Kidney glomerular epithelial cell (primary cell): ENCODE measurements at regions not wholly inside any gene's neighbourhood (a gene's known extent, or its start where the extent isn't known, plus 50 kb on each side); places are given as distances from the start of the nearest gene placed in this dataset.
"Not testable (repeated sequence)": the region's sequence is repeated elsewhere in the genome, so short reads cannot be mapped to it uniquely, and the experiment has no call there.

Experiments used
- DNase-seq: peaks from one replicate; lab custom pipeline; 2025; lab: John Stamatoyannopoulos, UW

- DNase-seq, result no peak
These were observed 381.4 kb upstream of the PODXL start for GRCh38 chr7:131937868-131938267.

GRCh38 chr7:131935180-131935579 is 378.8 kb upstream of the PODXL start:
- no peak for DNase-seq

DNA sequence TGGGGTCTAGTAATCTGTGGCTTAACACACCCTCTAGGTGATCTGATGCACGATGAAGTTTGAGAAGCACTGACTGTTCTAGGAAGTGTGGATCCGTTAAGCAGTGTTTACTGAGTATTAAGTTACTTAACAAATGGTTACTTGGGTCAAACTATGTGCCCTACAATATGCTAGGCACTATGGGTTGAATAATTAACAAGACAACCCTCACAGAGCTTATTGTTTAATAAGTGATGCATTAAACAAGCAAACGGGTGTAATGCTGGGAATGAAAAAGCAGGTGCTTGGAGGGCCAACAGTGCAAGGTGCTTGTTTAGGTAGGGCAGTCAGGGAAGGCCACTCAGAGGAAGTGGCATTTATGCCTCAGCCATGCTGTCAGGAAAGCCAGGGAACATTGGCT is 378.0 kb upstream of the PODXL start:
- DNase-seq, result no peak

- no peak for DNase-seq
These were observed 377.4 kb upstream of the PODXL start for GRCh38 chr7:131933751-131934289.

DNA sequence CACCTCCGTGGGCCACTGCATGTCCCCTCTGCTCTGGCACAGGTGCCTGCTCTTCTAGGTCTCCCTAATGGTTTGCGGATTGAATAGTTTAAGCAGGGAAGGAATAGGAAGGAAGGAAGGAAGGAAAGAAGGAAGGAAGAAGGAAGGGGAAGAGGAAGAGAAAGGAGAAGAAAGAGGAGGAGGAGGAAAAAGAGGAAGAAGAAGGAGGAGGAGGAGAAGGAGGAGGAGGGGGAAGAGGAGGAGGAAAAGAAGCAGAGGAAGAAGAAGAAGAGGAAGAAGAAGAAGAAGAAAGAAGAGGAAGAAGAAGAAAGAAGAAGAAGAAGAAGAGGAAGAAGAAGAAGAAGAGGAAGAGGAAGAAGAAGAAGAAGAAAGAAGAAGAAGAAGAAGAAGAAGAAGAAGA is 376.8 kb upstream of the PODXL start:
- DNase-seq, result not testable (repeated sequence)

- no peak for DNase-seq
These were observed 375.8 kb upstream of the PODXL start for GRCh38 chr7:131932271-131932670.

- DNase-seq, result no peak
These were observed 374.9 kb upstream of the PODXL start for GRCh38 chr7:131931370-131931769.

DNA sequence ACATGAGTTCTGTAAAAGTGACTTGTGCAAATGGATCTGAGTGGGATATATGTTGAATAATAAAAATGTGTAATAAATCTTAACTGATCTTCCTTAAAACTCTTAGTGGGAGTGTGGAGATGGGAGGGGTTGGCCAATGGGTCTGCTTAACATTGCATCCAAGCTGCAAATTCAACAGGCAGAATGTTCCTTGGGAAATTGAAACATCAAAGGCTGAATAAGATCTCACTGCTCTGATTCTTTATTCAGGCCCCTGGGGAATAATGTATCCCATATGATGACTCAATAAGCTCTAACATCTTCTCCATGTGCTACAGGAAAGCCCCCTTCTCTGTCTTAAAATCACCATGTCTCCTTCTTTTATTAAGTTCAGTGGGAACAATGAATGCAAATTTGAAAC is 373.2 kb upstream of the PODXL start:
- no peak for DNase-seq

- no peak for DNase-seq
These were observed 371.5 kb upstream of the PODXL start for GRCh38 chr7:131927770-131928423.

GRCh38 chr7:131925636-131926035 is 369.2 kb upstream of the PODXL start:
- DNase-seq, result no peak

DNA sequence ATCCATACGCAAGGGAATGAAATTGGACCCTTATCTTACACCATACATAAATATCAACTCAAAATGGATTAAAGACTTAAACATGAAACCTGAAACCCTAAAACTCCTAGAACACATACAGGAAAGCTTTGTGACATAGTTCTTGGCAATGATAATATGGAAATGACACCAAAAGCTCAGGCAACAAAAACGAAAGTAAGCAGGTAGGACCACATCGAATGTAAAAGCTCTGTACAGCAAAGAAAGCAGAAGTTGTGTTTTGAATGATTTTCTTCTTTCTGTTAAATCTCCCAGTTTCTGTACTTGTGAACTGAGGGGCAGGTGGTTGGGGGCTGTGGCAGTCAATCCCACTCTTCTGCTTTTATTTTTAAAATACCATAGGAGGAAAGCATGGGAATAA is 368.4 kb upstream of the PODXL start:
- DNase-seq, result no peak

DNA sequence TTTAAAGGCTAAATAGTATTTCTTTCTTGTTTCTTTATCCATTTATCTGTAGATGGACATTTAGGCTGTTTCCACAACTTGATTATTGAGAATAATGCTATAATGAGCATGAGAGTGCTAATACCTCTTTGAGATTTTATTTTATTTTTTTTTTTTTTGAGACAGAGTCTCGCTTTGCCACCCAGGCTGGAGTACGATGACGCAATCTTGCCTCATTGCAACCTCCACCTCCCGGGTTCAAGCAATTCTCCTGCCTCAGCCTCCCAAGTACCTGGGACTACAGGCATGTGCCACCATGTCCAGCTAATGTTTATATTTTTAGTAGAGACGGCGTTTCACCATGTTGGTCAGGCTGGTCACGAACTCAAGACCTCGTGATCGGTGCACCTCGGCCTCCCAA is 366.5 kb upstream of the PODXL start:
- not testable (repeated sequence) for DNase-seq

DNA sequence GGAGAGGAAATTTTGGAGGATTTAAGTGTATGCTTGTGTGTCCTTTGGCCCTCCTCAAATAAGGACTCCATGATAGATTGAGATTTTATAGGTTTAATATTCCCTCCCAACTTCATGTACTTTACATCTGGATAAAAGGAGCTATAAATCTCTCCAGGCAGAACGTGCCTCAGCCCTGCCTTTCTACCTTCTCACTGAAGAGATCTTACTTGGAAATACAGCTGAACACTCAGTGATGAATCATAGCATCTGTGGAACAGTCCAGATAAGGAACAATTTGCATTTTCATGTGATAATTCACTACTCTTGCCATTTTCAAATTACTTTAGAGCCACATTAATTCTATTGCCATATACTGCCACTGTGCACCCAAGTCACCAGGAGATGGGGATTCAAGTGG is 364.6 kb upstream of the PODXL start:
- DNase-seq, result no peak

- no peak for DNase-seq
These were observed 363.7 kb upstream of the PODXL start for GRCh38 chr7:131919920-131920709.

GRCh38 chr7:131911112-131911511 is 354.7 kb upstream of the PODXL start:
- no peak for DNase-seq

- DNase-seq, result no peak
These were observed 352.8 kb upstream of the PODXL start for GRCh38 chr7:131909151-131909768.

DNA sequence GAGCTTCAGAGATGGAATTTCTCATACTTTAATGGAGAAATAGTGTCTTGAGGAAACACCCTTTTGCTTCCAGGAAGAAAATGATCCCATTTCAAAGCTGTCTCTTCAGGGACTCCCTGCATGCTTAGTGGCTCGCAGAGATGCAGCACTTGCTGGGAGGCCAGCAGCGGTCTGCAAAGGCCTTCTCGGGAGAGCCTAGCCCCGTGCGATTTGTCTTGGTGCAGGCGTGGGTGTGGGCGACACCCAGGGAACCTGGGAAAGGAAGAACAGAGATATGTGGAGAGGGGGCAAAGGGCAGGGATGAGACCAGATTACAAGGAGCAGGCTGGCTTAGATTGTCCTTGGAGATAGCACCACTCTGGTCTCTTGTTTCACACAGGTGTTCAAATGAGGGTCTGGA is 352.3 kb upstream of the PODXL start:
- DNase-seq, result no peak

DNA sequence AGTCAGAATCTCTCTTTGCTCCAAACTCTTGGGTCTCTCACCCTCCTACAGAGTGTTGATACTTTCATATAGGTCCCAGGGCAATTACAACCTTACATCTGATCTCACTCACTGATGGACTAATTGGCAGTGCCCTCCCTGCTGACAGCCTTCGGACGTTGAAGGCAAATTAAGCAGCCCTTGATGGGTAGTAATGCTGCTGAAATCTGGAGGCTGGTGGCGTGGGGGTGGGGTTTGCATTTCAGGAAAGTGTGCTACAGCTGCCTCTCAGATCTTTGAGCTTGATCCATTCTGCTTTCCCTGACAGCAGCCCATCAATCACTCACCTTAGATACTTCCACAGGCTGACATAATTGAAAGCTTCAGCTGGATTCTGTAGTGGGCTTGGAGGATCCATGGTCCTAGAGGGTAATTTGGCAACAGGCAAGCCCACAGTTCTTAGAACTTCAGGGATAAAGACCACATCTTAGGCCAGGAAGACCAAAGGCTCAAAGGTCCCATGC is 349.1 kb upstream of the PODXL start:
- no peak for DNase-seq

DNA sequence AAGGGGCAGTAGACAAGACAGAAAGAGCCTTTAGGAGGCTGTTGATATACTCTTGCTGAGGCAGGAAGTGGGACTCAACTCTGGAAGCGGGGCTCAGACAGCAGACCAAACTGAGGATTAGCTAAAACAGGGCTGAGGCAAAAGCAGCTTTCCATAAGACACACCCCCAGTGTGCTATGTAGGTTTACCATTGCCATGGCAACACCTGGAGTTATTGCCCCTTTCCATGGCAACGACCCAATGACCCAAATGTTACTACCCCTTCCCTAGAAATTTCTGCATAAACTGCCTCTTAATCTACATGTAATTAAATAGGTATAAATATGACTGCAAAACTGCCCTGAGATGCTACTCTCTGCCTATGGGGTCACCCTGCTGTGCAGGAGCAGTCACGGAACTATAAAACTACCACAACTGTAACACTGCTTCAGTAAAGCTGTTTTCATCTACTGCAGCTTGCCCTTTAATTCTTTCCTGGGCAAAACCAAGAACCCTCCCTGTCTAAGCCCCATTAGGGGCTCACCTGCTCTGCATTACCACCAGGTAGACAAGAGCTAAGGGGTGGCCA is 348.4 kb upstream of the PODXL start:
- DNase-seq, result no peak

DNA sequence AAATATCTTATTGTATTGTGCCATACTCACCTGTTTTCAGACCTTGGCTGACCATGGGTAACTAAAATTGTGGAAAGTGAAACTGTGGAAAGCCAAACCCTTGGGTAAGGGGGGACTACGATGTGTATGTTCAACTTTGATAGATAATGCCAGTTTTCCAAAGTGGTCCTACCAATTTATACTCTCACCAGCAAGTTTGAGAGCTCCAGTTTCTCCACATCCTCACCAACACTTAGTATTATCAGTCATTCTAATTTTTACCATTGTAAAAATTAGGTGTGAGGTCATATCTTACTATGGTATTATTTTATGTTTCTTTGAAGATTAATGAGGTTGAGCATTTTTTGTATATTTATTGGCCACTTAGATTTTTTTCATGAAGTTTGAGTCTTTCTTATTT is 346.9 kb upstream of the PODXL start:
- no peak for DNase-seq

- DNase-seq, result no peak
These were observed 344.4 kb upstream of the PODXL start for GRCh38 chr7:131900785-131901287.
